ENCODE measurements at regions not wholly inside any gene's neighbourhood (a gene's known extent, or its start where the extent isn't known, plus 50 kb on each side); places are given as distances from the start of the nearest gene placed in this dataset.

DNA sequence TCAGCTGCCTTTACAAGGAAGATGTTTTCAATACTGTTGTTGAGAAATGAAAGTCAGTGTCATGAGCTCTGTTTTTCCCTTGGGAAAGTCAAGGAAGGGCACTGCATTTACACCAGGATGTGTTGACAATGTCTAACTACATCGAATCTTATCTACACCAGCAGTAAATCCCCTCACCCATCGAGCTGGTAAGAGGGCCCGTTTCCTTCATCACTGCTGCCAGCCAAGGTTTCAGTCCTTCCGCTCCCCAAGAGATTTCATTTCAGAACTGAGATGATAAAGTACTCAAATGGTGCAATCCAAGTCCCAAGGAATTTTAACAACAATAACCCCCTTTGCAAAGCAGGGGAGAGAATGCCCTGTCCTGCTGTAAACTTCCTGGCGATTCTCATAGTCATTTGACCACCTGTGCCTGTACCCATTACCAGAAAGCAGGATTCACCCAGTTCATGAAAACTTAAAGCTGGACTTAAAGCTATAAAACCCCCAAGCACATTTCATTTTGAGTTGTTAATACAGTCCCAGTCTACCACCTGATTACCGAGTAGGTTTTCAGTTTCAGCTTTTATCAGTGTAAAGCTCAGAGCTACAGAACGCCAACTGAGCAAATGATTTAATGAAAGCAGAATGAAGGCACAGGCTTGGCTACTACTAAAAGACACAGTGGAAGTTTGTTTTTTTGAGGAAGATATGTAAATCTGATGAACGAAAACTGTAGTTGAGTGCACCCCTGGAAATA, 122.5 kb upstream of the TAB2 start:
- TF ChIP-seq, protein P1, sequence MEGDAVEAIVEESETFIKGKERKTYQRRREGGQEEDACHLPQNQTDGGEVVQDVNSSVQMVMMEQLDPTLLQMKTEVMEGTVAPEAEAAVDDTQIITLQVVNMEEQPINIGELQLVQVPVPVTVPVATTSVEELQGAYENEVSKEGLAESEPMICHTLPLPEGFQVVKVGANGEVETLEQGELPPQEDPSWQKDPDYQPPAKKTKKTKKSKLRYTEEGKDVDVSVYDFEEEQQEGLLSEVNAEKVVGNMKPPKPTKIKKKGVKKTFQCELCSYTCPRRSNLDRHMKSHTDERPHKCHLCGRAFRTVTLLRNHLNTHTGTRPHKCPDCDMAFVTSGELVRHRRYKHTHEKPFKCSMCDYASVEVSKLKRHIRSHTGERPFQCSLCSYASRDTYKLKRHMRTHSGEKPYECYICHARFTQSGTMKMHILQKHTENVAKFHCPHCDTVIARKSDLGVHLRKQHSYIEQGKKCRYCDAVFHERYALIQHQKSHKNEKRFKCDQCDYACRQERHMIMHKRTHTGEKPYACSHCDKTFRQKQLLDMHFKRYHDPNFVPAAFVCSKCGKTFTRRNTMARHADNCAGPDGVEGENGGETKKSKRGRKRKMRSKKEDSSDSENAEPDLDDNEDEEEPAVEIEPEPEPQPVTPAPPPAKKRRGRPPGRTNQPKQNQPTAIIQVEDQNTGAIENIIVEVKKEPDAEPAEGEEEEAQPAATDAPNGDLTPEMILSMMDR (IDR thresholded peaks at IDR 0.05) = no peak
- TF ChIP-seq EP300 (IDR thresholded peaks at IDR 0.05) = no peak
